Hepatocyte (in vitro differentiated cells): ENCODE measurements at regions not wholly inside any gene's neighbourhood (a gene's known extent, or its start where the extent isn't known, plus 50 kb on each side); places are given as distances from the start of the nearest gene placed in this dataset.
"Not testable (repeated sequence)": the region's sequence is repeated elsewhere in the genome, so short reads cannot be mapped to it uniquely, and the experiment has no call there.

Experiments used
- EZH2phosphoT487 ChIP-seq: fragments of 200-600 bp; sonication (generic); IDR thresholded peaks from one replicate; pipeline ENCODE4 v1.6.1; 2018; ENCODE audit warnings: antibody characterized with exemption, mild to moderate bottlenecking, low read depth, moderate library complexity; ENCODE audit not compliant: unreplicated experiment, severe bottlenecking
- TF ChIP-seq, protein P1 (sequence below): fragments of 200-600 bp; sonication (generic); IDR thresholded peaks from 2 replicates; pipeline ENCODE4 v1.5.1; 2016; ENCODE audit warnings: antibody characterized with exemption, mild to moderate bottlenecking; ENCODE audit not compliant: poor library complexity

DNA sequence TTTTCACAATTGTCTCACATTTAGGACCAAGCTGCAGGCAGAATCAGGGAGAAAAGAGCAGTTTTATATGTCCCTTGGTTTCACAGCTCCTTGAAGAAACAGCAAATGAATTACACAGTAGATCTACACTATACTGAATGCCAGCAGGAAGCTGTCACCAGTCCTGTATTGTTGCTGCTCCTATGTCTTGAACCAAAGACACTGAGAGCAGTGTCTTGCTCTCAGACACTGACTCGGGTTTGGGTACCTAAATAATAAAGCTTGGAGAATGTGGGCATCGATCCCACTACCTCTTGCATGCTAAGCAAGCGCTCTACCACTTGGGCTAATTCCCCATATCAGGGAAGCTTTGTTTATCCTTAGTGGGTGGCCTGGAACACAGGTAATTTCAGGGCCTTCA, 552.7 kb downstream of the PRIM2 start:
- TF ChIP-seq, protein P1, sequence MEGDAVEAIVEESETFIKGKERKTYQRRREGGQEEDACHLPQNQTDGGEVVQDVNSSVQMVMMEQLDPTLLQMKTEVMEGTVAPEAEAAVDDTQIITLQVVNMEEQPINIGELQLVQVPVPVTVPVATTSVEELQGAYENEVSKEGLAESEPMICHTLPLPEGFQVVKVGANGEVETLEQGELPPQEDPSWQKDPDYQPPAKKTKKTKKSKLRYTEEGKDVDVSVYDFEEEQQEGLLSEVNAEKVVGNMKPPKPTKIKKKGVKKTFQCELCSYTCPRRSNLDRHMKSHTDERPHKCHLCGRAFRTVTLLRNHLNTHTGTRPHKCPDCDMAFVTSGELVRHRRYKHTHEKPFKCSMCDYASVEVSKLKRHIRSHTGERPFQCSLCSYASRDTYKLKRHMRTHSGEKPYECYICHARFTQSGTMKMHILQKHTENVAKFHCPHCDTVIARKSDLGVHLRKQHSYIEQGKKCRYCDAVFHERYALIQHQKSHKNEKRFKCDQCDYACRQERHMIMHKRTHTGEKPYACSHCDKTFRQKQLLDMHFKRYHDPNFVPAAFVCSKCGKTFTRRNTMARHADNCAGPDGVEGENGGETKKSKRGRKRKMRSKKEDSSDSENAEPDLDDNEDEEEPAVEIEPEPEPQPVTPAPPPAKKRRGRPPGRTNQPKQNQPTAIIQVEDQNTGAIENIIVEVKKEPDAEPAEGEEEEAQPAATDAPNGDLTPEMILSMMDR = not testable (repeated sequence)
- TF ChIP-seq EZH2phosphoT487 = not testable (repeated sequence)
